NCI-H1930 (cell line): ENCODE measurements at regions not wholly inside any gene's neighbourhood (a gene's known extent, or its start where the extent isn't known, plus 50 kb on each side); places are given as distances from the start of the nearest gene placed in this dataset.
"Not testable (repeated sequence)": the region's sequence is repeated elsewhere in the genome, so short reads cannot be mapped to it uniquely, and the experiment has no call there.

Experiments
- DNase-seq, 2 experiments: peaks; one replicate each; lab custom pipeline; 2025; lab: John Stamatoyannopoulos, UW

GRCh38 chr4:189828081-189828697 is 112.5 kb upstream of the FRG1 start:
- DNase-seq: no peak

DNA sequence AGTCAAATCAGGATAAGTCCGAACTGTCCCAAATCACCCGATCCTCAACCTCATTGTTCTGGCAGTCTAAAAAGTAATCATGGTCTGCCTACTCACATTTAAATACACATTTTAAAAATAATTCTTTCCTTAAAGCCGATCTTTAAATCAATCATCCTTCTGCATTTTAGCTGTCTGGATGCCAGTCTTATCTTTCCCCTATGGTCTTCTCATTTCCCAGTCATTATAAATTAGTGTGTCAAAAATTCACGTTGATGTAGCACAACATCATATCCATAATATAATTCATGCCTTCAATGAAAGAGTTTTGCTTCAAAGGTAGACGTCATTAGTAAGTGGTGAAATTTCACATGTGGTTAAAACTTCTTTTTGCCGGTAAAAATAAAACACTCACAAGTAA is 108.1 kb upstream of the FRG1 start:
- no peak for DNase-seq

DNA sequence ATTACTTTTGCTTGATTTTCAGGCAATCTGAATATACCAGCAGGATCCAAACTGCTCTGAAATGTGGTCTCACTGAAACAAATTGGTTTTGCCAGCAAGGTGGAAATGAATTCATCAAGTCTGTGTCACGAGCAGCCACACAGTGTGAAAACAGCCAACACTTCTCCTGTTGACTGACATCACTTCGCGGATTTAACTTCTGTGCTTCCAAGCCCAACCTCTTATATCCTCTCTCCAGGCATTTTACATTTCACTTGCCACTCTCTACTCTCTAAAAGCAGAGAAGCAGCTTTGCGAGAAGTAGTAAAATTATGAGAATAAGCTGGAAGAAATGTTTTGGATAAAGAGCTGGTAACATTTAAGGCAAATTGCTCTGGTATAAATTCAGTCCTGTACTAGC is 106.1 kb upstream of the FRG1 start:
- no peak for DNase-seq

- DNase-seq: no peak
These were observed 105.2 kb upstream of the FRG1 start for GRCh38 chr4:189835505-189835904.

DNA sequence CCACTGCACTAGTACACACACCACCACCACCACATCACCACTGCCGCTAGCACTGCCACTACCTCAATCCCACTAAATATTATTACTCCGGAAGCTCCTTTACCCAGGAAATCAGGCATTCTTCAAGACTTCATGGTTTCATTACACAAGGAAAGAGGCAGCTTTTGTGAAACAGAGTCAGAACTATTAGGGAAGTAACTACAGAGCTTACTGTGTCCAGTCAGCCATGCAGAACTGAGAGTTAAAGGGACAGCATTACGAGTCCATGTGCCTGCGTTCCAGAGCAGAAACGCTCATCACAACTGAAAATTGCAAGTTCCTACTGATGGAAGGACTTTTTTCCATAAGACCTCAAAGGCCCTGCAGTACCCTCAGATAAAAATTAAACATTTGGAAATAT is 103.2 kb upstream of the FRG1 start:
- DNase-seq: no peak

- no peak for DNase-seq
These were observed 101.7 kb upstream of the FRG1 start for GRCh38 chr4:189838821-189839497.

GRCh38 chr4:189840356-189840755 is 100.3 kb upstream of the FRG1 start:
- DNase-seq: no peak

DNA sequence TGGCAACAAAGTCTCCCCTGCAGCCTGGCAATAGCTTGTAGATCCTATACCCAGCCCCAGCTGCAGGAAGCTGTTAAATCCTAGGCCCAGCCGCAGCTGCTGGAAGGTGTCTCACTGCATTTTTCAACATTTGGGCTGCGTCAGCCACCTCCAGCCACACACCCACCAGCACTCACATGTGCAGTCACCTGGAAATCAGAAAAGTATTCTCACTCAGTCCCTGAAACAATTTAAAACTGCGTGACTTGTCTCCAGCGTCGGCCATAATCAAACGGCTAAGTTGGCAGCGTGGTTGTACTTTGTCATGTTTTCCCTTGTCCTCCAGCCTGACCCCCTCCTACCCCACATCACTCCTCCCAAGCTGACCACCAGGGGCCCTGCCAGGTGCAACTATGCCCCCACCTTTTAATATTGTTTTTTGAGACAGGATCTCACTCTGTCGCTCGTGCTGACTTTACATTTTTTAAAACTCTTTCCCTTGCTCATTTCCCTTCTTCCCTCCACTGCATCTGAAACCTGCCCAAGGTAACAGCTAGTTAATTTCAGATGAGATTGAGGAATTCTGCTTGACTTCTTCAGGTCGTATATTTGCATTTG is 97.2 kb upstream of the FRG1 start:
- no peak for DNase-seq

DNA sequence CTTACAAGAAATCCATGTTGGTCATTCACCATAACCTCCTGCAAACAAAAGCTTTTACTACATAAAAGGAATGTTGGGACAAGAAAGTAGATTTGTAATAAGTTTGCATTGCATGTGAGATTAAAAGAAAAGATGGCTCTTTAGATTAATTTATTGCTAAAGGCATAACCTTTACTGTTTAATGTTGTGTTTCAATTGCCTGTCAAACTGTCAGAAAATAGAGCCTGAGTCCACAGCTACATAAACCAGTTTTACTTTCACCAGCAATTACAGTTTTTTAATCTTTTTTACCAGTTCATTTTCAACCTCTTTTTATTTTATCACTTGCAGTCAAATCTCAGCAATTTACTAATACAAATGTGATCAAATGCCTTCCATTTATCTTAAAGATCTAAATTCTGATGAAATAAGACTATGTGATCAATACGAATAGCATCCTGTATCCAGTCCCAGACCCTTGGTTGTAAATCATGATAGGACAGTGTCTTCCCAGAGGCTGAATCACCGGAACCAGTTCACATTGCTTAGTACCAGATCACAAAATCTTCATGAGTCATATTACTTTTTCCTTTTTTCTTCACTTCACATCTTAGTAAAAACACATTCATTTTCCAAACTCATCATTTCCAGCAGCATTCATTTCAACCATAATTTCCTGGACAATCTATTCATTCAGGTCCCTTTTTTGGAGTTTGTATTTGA is 95.4 kb upstream of the FRG1 start:
- DNase-seq: no peak

- DNase-seq: not testable (repeated sequence)
These were observed 94.6 kb upstream of the FRG1 start for GRCh38 chr4:189846094-189846493.

DNA sequence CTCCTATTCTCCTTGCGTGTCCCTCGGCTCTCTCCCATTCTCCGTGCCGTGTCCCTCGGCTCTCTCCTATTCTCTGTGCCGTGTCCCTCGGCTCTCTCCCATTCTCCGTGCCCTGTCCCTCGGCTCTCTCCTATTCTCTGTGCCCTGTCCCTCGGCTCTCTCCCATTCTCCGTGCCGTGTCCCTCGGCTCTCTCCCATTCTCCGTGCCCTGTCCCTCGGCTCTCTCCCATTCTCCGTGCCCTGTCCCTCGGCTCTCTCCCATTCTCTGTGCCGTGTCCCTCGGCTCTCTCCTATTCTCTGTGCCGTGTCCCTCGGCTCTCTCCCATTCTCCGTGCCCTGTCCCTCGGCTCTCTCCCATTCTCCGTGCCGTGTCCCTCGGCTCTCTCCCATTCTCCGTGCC is 94.1 kb upstream of the FRG1 start:
- not testable (repeated sequence) for DNase-seq

- DNase-seq: not testable (repeated sequence)
These were observed 92.0 kb upstream of the FRG1 start for GRCh38 chr4:189848672-189849071.

- DNase-seq: no peak
These were observed 90.3 kb upstream of the FRG1 start for GRCh38 chr4:189850239-189850856.

- no peak for DNase-seq
These were observed 82.2 kb upstream of the FRG1 start for GRCh38 chr4:189858435-189858834.

DNA sequence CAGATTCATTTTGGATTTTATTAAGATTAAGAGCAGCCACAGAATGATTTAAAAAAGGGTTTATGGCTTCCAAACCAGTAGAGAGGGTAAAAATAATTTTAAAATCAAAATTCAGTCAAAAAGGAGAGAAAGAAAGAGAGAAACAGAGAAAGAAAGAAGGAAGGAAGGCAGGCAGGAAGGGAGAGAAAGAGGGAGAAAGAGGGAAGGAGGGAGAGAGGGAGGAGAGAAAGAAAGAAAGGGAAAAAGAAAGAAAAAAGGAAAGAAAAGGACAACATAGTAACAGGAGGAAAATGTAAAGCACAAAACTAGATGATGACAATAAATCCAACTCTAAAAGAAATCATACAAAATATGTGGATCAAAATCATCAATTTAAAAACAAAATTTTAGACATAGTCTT is 79.6 kb upstream of the FRG1 start:
- DNase-seq: no peak

- no peak for DNase-seq
These were observed 71.4 kb upstream of the FRG1 start for GRCh38 chr4:189869236-189869635.

DNA sequence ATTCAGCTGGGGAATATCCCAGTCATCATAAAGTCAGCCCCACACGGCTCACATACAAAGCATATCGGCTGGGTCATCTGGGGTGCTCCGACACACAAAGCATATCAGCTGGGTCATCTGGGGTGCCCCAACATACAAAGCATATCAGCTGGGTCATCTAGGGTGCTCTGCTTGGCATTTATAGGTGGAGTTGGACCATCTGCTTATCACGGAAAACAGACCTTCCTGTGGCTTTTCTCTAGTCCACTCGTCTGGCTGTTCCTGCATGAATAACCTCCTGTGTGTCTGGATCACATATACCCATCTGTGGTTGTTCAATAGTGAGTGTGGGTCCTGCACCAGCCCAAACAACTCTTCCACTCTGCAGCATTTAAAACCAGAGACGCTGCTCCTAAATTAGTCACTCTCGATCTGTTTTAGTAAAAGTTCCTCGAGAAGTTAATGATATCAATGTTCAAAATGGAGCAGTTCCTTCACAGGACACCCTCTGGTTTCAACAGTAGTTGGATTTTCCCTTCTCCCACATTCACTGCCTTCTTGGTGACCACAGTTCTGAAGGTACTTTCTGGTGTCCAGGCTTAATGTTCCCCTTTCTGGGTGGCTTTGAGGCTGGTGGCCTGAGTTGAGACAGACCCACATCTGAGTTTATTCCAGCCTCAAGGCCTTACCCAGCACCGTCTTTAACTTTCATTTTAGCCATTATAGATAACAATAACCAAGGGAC is 70.0 kb upstream of the FRG1 start:
- DNase-seq: no peak

GRCh38 chr4:189874591-189874990 is 66.1 kb upstream of the FRG1 start:
- no peak for DNase-seq

- DNase-seq: not testable (repeated sequence)
These were observed 59.5 kb upstream of the FRG1 start for GRCh38 chr4:189881190-189881589.

DNA sequence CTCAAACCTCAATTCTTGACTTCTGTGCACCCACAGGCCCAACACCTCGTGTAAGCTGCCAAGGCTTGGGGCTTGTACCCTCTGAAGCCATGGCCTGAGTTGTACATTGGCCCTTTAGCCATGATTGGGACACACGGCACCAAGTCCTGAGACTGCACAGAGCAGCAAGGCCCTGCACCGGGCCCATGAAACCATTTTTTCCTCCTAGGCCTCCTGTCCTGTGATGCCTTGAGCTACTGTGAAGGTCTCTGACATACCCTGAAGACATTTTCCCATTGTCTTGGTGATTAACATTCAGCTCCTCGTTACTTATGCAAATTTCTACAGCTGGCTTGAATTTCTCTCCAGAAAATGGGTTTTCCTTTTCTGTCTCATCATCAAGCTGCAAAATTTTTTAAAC is 52.3 kb upstream of the FRG1 start:
- not testable (repeated sequence) for DNase-seq
